Body of pancreas (tissue), 4 donors: ENCODE measurements at regions not wholly inside any gene's neighbourhood (a gene's known extent, or its start where the extent isn't known, plus 50 kb on each side); places are given as distances from the start of the nearest gene placed in this dataset.

Experiments used
- ATAC-seq: fragments of 150-250 bp; one replicate; pipeline ENCODE4 v1.9.1; 2016
- DNase-seq, 4 donors: peaks; one replicate each; pipeline ENCODE4 v3.0.0-alpha.2; 2019
- H3K27ac ChIP-seq, 4 donors: fragments of 200-600 bp; sonication (generic); 1 replicate in 3 of 4; 2 replicates in 1 of 4; pipeline versions ENCODE4 v1.5.1 to v1.6.1; 2016 to 2019; ENCODE audit warnings: mild to moderate bottlenecking in 1 of 4, mixed read lengths in 1 of 4, moderate library complexity in 1 of 4
- H3K27me3 ChIP-seq, 2 donors: fragments of 200-600 bp; sonication (generic); one replicate each; pipeline ENCODE4 v1.6.0; 2016; ENCODE audit warnings: mild to moderate bottlenecking in 1 of 2
- H3K36me3 ChIP-seq, 2 donors: fragments of 200-600 bp; sonication (generic); replicated peaks in 1 of 2; 2 replicates each; pipeline ENCODE4 v1.5.1; 2016; ENCODE audit warnings: low read depth in 2 of 2; ENCODE audit not compliant: insufficient read depth in 1 of 2
- H3K4me1 ChIP-seq: fragments of 200-600 bp; sonication (generic); one replicate; pipeline ENCODE4 v1.6.0; 2016
- H3K4me3 ChIP-seq, 2 donors: fragments of 200-600 bp; sonication (generic); 1 replicate in 1 of 2; 2 replicates in 1 of 2; pipeline ENCODE4 v1.5.1; 2016 to 2019
- H3K9me3 ChIP-seq, 3 donors: fragments of 200-600 bp; sonication (generic); 1 replicate in 2 of 3; 2 replicates in 1 of 3; pipeline ENCODE4 v1.5.1; 2016
- POLR2A ChIP-seq, 3 donors: fragments of 450-650 bp; IDR thresholded peaks; one replicate each; pipeline ENCODE4 v1.6.1; 2016; ENCODE audit warnings: antibody characterized with exemption in 3 of 3, mild to moderate bottlenecking in 2 of 3
- WGBS, 2 donors: methylation state at CpG; one replicate each; pipeline ENCODE4 v1.1.5; 2017; 5-methylcytosine and 5-hydroxymethylcytosine counted together
- intact Hi-C: fragments of 100-400 bp; cut with DNase I; formaldehyde crosslinking; loops from one replicate; pipeline ENCODE4 v1.15.1; 2023
- TF ChIP-seq, protein P1 (sequence below), 7 experiments: fragments of 450-650 bp in 4 of 7; fragments of 200-600 bp in 3 of 7; sonication (generic) in 3 of 7; IDR thresholded peaks; one replicate each; pipeline ENCODE4 v1.5.1; 2016 to 2019; ENCODE audit warnings: antibody characterized with exemption in 7 of 7

- no peak for ATAC-seq
- no peak for TF ChIP-seq POLR2A (IDR thresholded peaks at IDR 0.05)
- TF ChIP-seq, protein P1, sequence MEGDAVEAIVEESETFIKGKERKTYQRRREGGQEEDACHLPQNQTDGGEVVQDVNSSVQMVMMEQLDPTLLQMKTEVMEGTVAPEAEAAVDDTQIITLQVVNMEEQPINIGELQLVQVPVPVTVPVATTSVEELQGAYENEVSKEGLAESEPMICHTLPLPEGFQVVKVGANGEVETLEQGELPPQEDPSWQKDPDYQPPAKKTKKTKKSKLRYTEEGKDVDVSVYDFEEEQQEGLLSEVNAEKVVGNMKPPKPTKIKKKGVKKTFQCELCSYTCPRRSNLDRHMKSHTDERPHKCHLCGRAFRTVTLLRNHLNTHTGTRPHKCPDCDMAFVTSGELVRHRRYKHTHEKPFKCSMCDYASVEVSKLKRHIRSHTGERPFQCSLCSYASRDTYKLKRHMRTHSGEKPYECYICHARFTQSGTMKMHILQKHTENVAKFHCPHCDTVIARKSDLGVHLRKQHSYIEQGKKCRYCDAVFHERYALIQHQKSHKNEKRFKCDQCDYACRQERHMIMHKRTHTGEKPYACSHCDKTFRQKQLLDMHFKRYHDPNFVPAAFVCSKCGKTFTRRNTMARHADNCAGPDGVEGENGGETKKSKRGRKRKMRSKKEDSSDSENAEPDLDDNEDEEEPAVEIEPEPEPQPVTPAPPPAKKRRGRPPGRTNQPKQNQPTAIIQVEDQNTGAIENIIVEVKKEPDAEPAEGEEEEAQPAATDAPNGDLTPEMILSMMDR (IDR thresholded peaks at IDR 0.05): no peak
- no peaks in the 10 kb centered on the region for H3K36me3 ChIP-seq
- WGBS, 2 donors: 73 to 78% methylated on average over 4 of the region's 4 CpGs
- no peak overlapping the region for H3K4me3 ChIP-seq
- no peaks in the 10 kb centered on the region for H3K4me1 ChIP-seq
- intact Hi-C loops: loop anchor here (10.0 kb wide), 1 partner anchor 258 kb away; no protein-coding TSS in a partner anchor
- no peak for DNase-seq
- no peaks in the 10 kb centered on the region for H3K27me3 ChIP-seq
- no peak overlapping the region for H3K27ac ChIP-seq
- no peaks in the 10 kb centered on the region for H3K9me3 ChIP-seq
Observed at GRCh38 chr11:112553205-112553731, 292.6 kb upstream of the PLET1 start.

DNA sequence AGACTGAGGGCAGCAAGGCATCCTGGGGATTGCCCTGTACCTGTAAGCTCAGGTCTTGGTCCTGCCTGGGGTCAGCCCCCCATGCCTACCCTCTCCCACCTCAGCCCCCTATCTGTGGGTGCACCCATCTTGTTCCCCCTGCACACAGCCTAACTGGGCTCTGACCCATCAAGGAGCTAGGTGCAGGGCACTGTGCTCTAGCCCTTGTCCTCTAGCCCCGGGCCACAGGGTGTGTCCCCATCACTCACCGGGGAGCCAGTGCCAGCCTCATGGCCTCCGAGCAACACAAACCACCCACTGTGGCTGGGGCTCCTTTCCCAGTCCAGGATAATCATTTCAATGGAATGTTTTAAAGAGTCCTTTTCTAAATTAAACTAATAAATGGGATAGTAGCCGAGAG, 293.9 kb upstream of the PLET1 start:
- H3K27me3 ChIP-seq: no peaks in the 10 kb centered on the region
- no peaks in the 10 kb centered on the region for H3K9me3 ChIP-seq
- no peak overlapping the region for H3K27ac ChIP-seq
- no peak overlapping the region for H3K4me3 ChIP-seq
- DNase-seq (no peak), ATAC-seq (no peak)
- no peaks in the 10 kb centered on the region for H3K36me3 ChIP-seq
- 88 to 93% methylated on average over 4 of the region's 4 CpGs for WGBS, 2 donors
- no peaks in the 10 kb centered on the region for H3K4me1 ChIP-seq
- TF ChIP-seq POLR2A (IDR thresholded peaks at IDR 0.05): no peak
- intact Hi-C loops: loop anchor here (10.0 kb wide), 1 partner anchor 260 kb away; no protein-coding TSS in a partner anchor

DNA sequence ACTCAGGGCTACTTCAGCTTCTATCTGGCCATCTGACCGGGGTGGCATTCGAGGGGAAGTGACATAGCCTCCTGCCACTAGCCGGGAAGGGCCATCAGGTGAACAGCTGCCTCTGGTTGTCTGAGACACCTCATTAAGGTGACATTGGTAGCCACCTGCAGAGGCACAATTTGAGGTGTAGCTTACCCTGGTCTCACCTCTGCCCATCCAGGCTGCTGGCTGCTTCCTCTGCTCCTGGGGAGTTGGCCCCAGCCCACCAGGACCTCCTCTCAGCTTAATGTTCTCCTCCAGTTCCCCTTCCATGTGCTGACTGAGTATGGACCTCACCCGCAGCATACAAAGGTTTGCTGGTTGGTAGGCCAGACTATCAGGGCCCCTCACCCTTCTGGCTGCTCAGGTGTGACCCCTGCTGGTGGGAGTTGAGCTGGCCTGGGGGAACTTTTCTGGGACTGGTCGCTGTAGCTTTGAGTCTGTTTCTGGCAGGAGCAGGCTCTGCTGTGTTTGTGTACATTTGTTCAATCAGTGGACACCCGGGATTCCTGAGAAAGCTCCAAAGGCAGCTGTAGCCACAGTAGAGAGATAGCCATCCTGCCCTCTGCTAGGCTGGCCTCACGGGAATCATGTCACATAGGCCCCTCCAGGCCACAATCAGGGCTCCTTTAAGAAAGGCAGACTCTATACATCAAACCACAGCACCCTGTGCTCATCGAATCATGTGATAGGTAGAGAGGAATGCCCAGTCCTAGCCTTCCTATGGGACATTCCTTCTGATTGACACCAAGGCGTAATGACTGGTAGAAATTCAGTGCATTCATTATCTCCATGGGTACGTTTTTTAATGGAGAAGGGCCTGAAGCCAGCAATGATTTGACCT, 295.1 kb upstream of the PLET1 start:
- H3K27me3 ChIP-seq: no peaks in the 10 kb centered on the region
- intact Hi-C loops: loop anchor here (10.0 kb wide), 1 partner anchor 261 kb away; no protein-coding TSS in a partner anchor
- DNase-seq (peak; percentile 48 to 63 (median 58)), ATAC-seq (peak; percentile 65)
- H3K4me1 ChIP-seq: no peaks in the 10 kb centered on the region
- H3K4me3 ChIP-seq: no peak overlapping the region
- no peaks in the 10 kb centered on the region for H3K9me3 ChIP-seq
- WGBS, 2 donors: 46 to 48% methylated on average over 8 to 10 of the region's 10 CpGs
- TF ChIP-seq POLR2A (IDR thresholded peaks at IDR 0.05): no peak
- TF ChIP-seq, protein P1 (IDR thresholded peaks at IDR 0.05): peak; percentile 51 to 72 (median 67)
- no peaks in the 10 kb centered on the region for H3K36me3 ChIP-seq
- no peak overlapping the region for H3K27ac ChIP-seq

GRCh38 chr11:112558691-112559090, 298.0 kb upstream of the PLET1 start:
- ATAC-seq (no peak), DNase-seq (no peak)
- WGBS, 2 donors: 78 to 90% methylated on average over 7 of the region's 7 CpGs
- H3K4me3 ChIP-seq: no peak overlapping the region
- H3K9me3 ChIP-seq: no peaks in the 10 kb centered on the region
- no peaks in the 10 kb centered on the region for H3K36me3 ChIP-seq
- TF ChIP-seq POLR2A (IDR thresholded peaks at IDR 0.05): no peak
- TF ChIP-seq, protein P1 (IDR thresholded peaks at IDR 0.05): no peak
- H3K27ac ChIP-seq: no peak overlapping the region
- no peaks in the 10 kb centered on the region for H3K4me1 ChIP-seq
- H3K27me3 ChIP-seq: no peaks in the 10 kb centered on the region
- intact Hi-C loops: loop anchor here (10.0 kb wide), 1 partner anchor 264 kb away; no protein-coding TSS in a partner anchor

GRCh38 chr11:112563808-112564207, 303.1 kb upstream of the PLET1 start:
- H3K36me3 ChIP-seq: no peaks in the 10 kb centered on the region
- H3K9me3 ChIP-seq: no peaks in the 10 kb centered on the region
- H3K27me3 ChIP-seq: no peaks in the 10 kb centered on the region
- DNase-seq (no peak), ATAC-seq (no peak)
- TF ChIP-seq POLR2A (IDR thresholded peaks at IDR 0.05): no peak
- TF ChIP-seq, protein P1 (IDR thresholded peaks at IDR 0.05): no peak
- H3K27ac ChIP-seq: no peak overlapping the region
- WGBS, 2 donors: 72% methylated on average over 5 of the region's 5 CpGs
- H3K4me3 ChIP-seq: no peak overlapping the region
- H3K4me1 ChIP-seq: no peaks in the 10 kb centered on the region
- intact Hi-C loops: no loop called here
